AG10803 (cell line): ENCODE measurements at regions not wholly inside any gene's neighbourhood (a gene's known extent, or its start where the extent isn't known, plus 50 kb on each side); places are given as distances from the start of the nearest gene placed in this dataset.
"Not testable (repeated sequence)": the region's sequence is repeated elsewhere in the genome, so short reads cannot be mapped to it uniquely, and the experiment has no call there.

Source experiments
- DNase-seq: peaks from one replicate; pipeline ENCODE4 v3.0.0; 2010; ENCODE audit warnings: low read depth
- H3K4me3 ChIP-seq: 2 replicates; pipeline ENCODE4 v1.5.1; 2011; ENCODE audit warnings: mild to moderate bottlenecking, low read length, control low read depth
- TF ChIP-seq, protein P1 (sequence below): conservative IDR thresholded peaks from 2 replicates; pipeline ENCODE4 v1.5.1; 2011; ENCODE audit warnings: mild to moderate bottlenecking, low read length, control low read depth, inconsistent platforms

DNA sequence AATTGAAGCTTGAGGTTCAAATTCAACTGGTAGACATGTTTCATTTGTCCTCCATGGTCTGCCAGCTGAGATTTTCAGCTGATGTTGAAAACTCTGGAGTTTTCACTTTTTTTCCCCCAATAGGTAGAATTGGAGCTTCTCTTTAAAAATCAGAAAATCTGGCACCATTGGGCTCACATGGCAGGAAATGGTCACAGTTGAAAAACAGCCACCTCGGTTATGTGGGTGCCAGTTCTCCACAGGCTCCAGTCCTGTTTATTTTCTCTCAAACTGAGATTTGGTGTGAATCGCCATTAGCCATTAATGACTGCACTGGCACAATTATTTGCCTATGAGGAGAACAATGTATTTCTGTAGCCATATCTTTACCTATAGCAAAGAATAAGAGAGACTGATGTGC is 171.4 kb upstream of the TFAP2D start:
- TF ChIP-seq, protein P1, sequence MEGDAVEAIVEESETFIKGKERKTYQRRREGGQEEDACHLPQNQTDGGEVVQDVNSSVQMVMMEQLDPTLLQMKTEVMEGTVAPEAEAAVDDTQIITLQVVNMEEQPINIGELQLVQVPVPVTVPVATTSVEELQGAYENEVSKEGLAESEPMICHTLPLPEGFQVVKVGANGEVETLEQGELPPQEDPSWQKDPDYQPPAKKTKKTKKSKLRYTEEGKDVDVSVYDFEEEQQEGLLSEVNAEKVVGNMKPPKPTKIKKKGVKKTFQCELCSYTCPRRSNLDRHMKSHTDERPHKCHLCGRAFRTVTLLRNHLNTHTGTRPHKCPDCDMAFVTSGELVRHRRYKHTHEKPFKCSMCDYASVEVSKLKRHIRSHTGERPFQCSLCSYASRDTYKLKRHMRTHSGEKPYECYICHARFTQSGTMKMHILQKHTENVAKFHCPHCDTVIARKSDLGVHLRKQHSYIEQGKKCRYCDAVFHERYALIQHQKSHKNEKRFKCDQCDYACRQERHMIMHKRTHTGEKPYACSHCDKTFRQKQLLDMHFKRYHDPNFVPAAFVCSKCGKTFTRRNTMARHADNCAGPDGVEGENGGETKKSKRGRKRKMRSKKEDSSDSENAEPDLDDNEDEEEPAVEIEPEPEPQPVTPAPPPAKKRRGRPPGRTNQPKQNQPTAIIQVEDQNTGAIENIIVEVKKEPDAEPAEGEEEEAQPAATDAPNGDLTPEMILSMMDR = no peak
- no peak for DNase-seq

DNA sequence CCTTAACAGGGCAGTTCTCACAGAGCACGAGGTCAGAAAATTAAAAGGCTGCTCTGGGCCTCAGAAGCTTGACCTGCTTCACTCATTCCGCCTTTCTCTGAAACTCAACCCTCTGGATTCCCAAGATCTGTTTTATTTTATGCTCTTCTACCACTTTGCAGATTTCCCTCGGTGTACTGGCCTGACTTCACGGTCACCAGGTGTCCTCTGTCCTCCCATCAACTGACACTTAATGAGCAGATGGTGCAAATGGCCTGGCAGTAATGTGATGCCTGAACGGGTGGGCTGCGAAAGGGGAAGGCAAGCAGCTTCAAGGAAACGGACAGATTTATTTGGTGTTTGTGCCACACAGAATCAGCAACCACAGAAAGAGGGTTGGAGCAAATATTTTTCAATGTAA is 169.7 kb upstream of the TFAP2D start:
- TF ChIP-seq, protein P1 = no peak
- no peak overlapping the region for H3K4me3 ChIP-seq
- DNase-seq = no peak

More for the DNA sequence above, 171.4 kb upstream of the TFAP2D start:
- H3K4me3 ChIP-seq = no peak overlapping the region

DNA sequence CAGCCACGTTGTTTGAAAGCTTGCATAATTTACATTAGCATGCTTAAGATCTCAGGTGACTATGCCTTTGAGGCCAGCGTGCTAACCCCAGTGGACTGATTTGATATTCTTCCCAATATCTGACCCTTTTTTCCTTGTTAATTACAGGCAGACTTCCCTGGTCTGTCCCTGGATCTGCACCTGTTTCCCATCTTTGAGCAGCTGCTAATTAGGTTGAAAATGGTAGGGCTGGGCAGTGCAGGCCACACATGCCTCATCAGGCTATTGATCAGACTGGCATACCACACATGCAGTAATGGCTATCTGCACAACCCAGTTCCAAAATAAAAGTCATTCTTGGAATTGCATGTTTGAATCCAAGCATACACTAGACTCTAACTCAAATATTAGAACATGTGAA is 164.3 kb upstream of the TFAP2D start:
- H3K4me3 ChIP-seq = no peak overlapping the region
- TF ChIP-seq, protein P1 = no peak
- DNase-seq = no peak

DNA sequence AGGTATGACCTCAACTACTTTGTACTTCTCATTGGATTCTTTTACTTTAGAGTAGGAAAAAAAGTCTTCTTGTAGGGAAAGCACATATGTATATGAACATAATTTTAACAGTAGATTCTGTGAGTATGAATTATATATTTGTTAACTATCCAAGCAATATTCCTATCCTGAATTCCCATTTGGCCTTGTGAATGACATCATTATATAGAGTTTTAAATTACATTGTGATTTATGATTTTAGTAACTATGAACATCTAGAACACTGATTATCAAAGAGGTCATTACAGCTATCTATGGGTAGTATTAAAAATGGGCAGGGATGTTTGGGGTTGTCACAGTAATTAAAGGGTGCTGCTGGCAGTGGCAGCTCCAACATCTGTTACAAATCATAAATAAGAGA is 163.9 kb upstream of the TFAP2D start:
- DNase-seq = no peak
- TF ChIP-seq, protein P1 = no peak
- H3K4me3 ChIP-seq = no peak overlapping the region

DNA sequence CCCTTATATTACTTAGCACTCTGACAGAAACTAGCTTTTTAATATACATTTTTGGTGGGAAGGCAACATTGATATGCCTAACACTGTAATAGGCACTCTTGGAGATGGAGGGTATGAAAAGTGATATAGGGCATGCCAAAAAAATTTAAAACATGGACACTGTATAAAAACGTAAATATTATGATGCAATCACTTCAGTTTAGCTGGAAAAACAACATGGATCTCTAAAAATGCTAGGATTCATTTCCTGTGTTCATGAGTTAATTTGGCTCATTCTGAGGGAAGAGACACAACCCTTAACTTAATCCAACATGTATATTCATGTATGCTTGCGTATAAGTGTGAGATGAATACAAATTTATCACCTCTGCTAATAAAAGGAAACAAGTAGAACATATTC is 157.3 kb upstream of the TFAP2D start:
- no peak for DNase-seq
- no peak overlapping the region for H3K4me3 ChIP-seq
- TF ChIP-seq, protein P1 = no peak

DNA sequence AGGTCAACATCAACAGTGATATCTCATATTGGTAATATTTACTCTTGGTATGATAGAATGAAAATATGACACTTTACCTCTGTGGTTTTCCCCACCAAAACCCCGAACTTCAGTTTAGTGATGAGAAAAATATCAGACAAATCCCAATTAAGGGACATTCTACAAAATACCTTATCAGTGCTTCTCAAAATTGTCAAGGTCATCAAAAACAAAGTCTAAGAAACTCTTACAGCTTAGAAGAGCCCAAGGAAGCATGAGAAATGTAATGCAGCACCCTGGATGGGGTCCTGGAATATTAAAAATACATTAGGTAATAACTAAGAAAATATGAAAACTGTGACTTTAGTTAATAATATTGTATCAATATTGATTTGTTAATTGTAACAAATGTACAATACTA is 148.3 kb upstream of the TFAP2D start:
- no peak overlapping the region for H3K4me3 ChIP-seq
- no peak for DNase-seq
- TF ChIP-seq, protein P1 = no peak

DNA sequence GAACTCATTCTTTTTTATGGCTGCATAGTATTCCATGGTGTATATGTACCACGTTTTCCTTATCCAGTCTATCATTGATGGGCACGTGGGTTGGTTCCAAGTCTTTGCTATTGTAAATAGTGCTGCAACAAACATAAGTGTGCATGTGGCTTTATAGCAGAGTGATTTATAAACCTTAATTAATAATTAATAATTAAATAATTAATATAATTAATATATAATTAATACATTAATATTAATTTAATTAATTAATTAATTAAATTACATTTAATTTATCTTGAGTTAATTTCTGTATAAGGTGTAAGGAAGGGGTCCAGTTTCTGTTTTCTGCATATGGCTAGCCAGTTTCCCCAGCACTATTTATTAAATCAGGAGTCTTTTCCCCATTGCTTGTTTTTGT is 142.1 kb upstream of the TFAP2D start:
- not testable (repeated sequence) for DNase-seq, H3K4me3 ChIP-seq
